Loucy (cell line): ENCODE measurements at regions not wholly inside any gene's neighbourhood (a gene's known extent, or its start where the extent isn't known, plus 50 kb on each side); places are given as distances from the start of the nearest gene placed in this dataset.
A peak's percentile ranks its signal among the peaks of the same experiment; 100 is the strongest.
"Not testable (repeated sequence)": the region's sequence is repeated elsewhere in the genome, so short reads cannot be mapped to it uniquely, and the experiment has no call there.

Experiments used
- H2AFZ ChIP-seq: fragments of 200-600 bp; sonication (generic); 2 replicates; pipeline ENCODE4 v1.6.0; 2016; ENCODE audit warnings: antibody characterized with exemption, mild to moderate bottlenecking, low read length, moderate library complexity
- H3F3A ChIP-seq: fragments of 200-600 bp; 2 replicates; pipeline ENCODE4 v1.6.0; 2016; ENCODE audit warnings: antibody characterized with exemption, low read depth, mild to moderate bottlenecking
- H3K27me3 ChIP-seq: fragments of 200-600 bp; sonication (generic); 2 replicates; pipeline ENCODE4 v1.6.1; 2014; ENCODE audit warnings: low read length, mild to moderate bottlenecking; ENCODE audit not compliant: insufficient read depth, poor library complexity, severe bottlenecking
- H3K36me3 ChIP-seq: fragments of 200-600 bp; sonication (generic); 2 replicates; pipeline ENCODE4 v1.6.1; 2016; ENCODE audit warnings: low read length; ENCODE audit not compliant: insufficient read depth
- H3K4me1 ChIP-seq: fragments of 200-600 bp; sonication (generic); 2 replicates; pipeline ENCODE4 v1.5.1; 2014; ENCODE audit warnings: low read length, mild to moderate bottlenecking; ENCODE audit not compliant: insufficient read depth, poor library complexity, severe bottlenecking
- H3K4me2 ChIP-seq: fragments of 200-600 bp; sonication (generic); 2 replicates; pipeline ENCODE4 v1.6.0; 2014; ENCODE audit warnings: antibody characterized with exemption, low read length, low read depth, mild to moderate bottlenecking; ENCODE audit not compliant: poor library complexity, severe bottlenecking
- H3K4me3 ChIP-seq: fragments of 200-600 bp; sonication (generic); 2 replicates; pipeline ENCODE4 v1.5.1; 2014; ENCODE audit warnings: low read length, mild to moderate bottlenecking, mixed read lengths; ENCODE audit not compliant: poor library complexity, severe bottlenecking
- H3K79me2 ChIP-seq: fragments of 200-600 bp; sonication (generic); 2 replicates; pipeline ENCODE4 v1.6.1; 2014; ENCODE audit warnings: low read length; ENCODE audit not compliant: insufficient read depth
- H3K9ac ChIP-seq: fragments of 200-600 bp; sonication (generic); 2 replicates; pipeline ENCODE4 v1.6.0; 2014; ENCODE audit warnings: mild to moderate bottlenecking, low read depth, low read length, moderate library complexity; ENCODE audit not compliant: poor library complexity, severe bottlenecking
- H3K9me2 ChIP-seq: fragments of 200-600 bp; sonication (generic); replicated peaks from 2 replicates; pipeline ENCODE4 v1.6.1; 2016; ENCODE audit warnings: low read depth, low read length, mixed read lengths
- H3K9me3 ChIP-seq: fragments of 200-600 bp; sonication (generic); 2 replicates; pipeline ENCODE4 v1.6.1; 2014; ENCODE audit warnings: mild to moderate bottlenecking, antibody characterized with exemption, low read length, low read depth; ENCODE audit not compliant: insufficient read depth
- H4K20me1 ChIP-seq: fragments of 200-600 bp; sonication (generic); 2 replicates; pipeline ENCODE4 v1.6.0; 2014; ENCODE audit warnings: antibody characterized with exemption, low read length, mild to moderate bottlenecking; ENCODE audit not compliant: insufficient read depth, poor library complexity, severe bottlenecking
- EZH2phosphoT487 ChIP-seq: fragments of 200-600 bp; IDR thresholded peaks from 2 replicates; pipeline ENCODE4 v1.6.1; 2018; ENCODE audit warnings: antibody characterized with exemption, mild to moderate bottlenecking, moderate library complexity, borderline replicate concordance
- TF ChIP-seq, protein P1 (sequence below): fragments of 200-600 bp; sonication (generic); conservative IDR thresholded peaks from 2 replicates; pipeline ENCODE4 v1.5.1; 2014; ENCODE audit warnings: mild to moderate bottlenecking, antibody characterized with exemption, low read length

DNA sequence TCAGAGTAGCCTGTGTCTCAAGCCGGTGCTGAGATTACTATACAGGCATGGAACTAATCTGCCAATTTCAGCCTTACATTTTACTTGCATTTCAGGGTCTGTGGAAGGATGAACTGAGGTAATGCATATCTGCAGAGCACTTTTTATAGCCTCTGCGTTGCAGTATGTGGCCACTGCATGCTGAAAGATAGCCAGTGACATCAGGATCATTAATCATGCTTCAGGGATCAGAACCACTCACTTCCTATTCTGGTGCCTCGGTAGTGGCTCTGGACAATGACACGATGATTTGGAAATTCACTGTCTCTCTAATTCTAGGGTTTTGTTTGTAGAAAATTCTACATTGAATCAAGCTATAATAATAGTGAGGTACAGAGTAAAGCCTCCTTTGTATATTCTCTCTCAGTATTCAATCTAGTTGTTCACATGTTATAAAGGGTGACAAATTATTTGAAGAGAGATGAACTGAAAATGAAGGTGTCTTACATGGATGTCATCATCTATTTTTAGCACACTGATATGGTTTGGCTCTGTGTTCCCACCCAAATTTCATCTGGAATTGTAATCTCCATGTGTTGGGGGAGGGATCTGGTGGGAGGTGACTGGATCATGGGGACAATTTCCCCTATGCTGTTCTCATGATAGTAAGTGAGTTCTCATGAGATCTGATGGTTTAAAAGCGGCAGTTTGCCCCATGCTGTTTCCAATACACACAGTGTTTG lies 554.3 kb upstream of the MIS18BP1 start:
- H3K4me1 ChIP-seq, result peaks cover 65% of the 10 kb centered on the region
- no peak for TF ChIP-seq EZH2phosphoT487
- TF ChIP-seq, protein P1, sequence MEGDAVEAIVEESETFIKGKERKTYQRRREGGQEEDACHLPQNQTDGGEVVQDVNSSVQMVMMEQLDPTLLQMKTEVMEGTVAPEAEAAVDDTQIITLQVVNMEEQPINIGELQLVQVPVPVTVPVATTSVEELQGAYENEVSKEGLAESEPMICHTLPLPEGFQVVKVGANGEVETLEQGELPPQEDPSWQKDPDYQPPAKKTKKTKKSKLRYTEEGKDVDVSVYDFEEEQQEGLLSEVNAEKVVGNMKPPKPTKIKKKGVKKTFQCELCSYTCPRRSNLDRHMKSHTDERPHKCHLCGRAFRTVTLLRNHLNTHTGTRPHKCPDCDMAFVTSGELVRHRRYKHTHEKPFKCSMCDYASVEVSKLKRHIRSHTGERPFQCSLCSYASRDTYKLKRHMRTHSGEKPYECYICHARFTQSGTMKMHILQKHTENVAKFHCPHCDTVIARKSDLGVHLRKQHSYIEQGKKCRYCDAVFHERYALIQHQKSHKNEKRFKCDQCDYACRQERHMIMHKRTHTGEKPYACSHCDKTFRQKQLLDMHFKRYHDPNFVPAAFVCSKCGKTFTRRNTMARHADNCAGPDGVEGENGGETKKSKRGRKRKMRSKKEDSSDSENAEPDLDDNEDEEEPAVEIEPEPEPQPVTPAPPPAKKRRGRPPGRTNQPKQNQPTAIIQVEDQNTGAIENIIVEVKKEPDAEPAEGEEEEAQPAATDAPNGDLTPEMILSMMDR, result no peak

DNA sequence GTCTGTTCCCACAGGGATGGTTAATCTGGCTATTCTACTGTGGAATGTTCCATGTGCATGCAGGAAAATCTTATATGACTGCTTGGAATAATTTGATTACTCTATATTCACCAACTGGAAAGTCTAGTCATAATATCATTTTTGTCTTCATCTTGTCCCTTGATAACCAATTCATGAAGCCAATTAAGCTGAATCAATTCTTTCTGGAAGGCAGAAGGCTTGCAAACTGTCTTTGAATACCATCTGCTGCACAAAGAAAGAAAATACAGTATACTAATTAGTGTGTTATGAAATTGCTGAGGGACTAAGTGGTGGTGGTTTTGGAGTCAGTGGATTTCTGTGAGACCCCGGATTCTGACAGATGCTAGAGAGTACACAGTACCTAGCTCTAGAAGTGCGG lies 546.5 kb upstream of the MIS18BP1 start:
- H4K20me1 ChIP-seq, result no peaks in the 10 kb centered on the region
- peaks cover 9% of the 10 kb centered on the region for H3K4me1 ChIP-seq
- H3K27me3 ChIP-seq, result no peaks in the 10 kb centered on the region
- H3F3A ChIP-seq, result no peaks in the 10 kb centered on the region
- no peak overlapping the region for H3K4me3 ChIP-seq
- H3K36me3 ChIP-seq, result no peaks in the 10 kb centered on the region
- H3K9me2 ChIP-seq, result no peaks in the 10 kb centered on the region
- no peak for TF ChIP-seq EZH2phosphoT487
- TF ChIP-seq, protein P1, result no peak
- H3K4me2 ChIP-seq, result no peak overlapping the region
- no peaks in the 10 kb centered on the region for H3K79me2 ChIP-seq
- no peak overlapping the region for H3K9ac ChIP-seq
- H3K9me3 ChIP-seq, result no peaks in the 10 kb centered on the region
- H2AFZ ChIP-seq, result no peak overlapping the region

More for the DNA sequence above, 554.3 kb upstream of the MIS18BP1 start:
- no peaks in the 10 kb centered on the region for H3K9me2 ChIP-seq
- H3F3A ChIP-seq, result peaks cover 14% of the 10 kb centered on the region
- H3K79me2 ChIP-seq, result no peaks in the 10 kb centered on the region
- H2AFZ ChIP-seq, result peak overlapping the region; percentile 80
- no peak overlapping the region for H3K9ac ChIP-seq
- H4K20me1 ChIP-seq, result no peaks in the 10 kb centered on the region
- H3K4me2 ChIP-seq, result no peak overlapping the region
- H3K4me3 ChIP-seq, result no peak overlapping the region
- H3K36me3 ChIP-seq, result no peaks in the 10 kb centered on the region
- no peaks in the 10 kb centered on the region for H3K27me3 ChIP-seq
- no peaks in the 10 kb centered on the region for H3K9me3 ChIP-seq

DNA sequence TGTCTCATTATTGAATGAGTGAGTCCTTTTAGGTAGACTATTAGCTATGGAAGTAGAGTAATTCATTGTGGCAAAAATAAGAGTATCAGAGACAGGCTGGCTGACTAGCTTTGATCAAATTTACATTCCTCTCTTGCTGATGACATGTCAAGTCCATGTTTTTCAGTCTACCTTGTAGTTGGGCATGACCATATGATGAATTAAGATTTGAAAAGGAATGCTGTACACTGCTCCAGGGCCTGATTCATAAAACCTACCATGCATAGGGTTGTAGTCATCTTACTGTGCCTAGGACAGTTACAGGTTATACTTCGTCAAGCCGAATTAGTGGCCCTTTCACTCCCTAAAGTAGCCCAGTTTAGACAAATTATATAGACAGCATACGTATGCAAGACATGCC lies 545.7 kb upstream of the MIS18BP1 start:
- no peak overlapping the region for H3K9ac ChIP-seq
- no peak for TF ChIP-seq EZH2phosphoT487
- TF ChIP-seq, protein P1, result no peak
- H3K79me2 ChIP-seq, result no peaks in the 10 kb centered on the region
- H3F3A ChIP-seq, result no peaks in the 10 kb centered on the region
- no peaks in the 10 kb centered on the region for H3K36me3 ChIP-seq
- H3K9me2 ChIP-seq, result no peaks in the 10 kb centered on the region
- H3K27me3 ChIP-seq, result no peaks in the 10 kb centered on the region
- H3K4me1 ChIP-seq, result peaks cover 9% of the 10 kb centered on the region
- H4K20me1 ChIP-seq, result no peaks in the 10 kb centered on the region
- H2AFZ ChIP-seq, result no peak overlapping the region
- no peaks in the 10 kb centered on the region for H3K9me3 ChIP-seq
- no peak overlapping the region for H3K4me3 ChIP-seq
- no peak overlapping the region for H3K4me2 ChIP-seq

DNA sequence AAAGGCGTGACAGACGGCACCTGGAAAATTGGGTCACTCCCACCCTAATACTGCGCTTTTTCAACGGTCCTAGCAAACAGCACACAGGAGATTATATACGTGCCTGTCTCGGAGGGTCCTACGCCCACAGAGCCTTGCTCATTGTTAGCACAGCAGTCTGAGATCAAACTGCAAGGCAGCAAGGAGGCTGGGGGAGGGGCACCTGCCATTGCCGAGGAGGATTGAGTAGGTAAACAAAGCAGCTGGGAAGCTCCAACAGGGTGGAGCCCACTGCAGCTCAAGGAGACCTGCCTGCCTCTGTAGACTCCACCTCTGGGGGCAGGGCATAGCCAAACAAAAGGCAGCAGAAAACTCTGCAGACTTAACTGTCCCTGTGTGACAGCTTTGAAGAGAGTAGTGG lies 543.0 kb upstream of the MIS18BP1 start:
- not testable (repeated sequence) for H3K36me3 ChIP-seq, H2AFZ ChIP-seq, H3K4me2 ChIP-seq, H3K9ac ChIP-seq, H4K20me1 ChIP-seq, H3K4me1 ChIP-seq, H3F3A ChIP-seq, H3K9me2 ChIP-seq, H3K9me3 ChIP-seq, H3K4me3 ChIP-seq, H3K79me2 ChIP-seq, H3K27me3 ChIP-seq
